WTC11 (cell line): ENCODE measurements at regions not wholly inside any gene's neighbourhood (a gene's known extent, or its start where the extent isn't known, plus 50 kb on each side); places are given as distances from the start of the nearest gene placed in this dataset.

Experiments used
- ATAC-seq: fragments of 200-7000 bp; cut with Tn5 transposase; 2 replicates; pipeline ENCODE4 v1.10.0; 2021; ENCODE audit warnings: mild to moderate bottlenecking, moderate library complexity
- CTCF ChIA-PET: fragments of 300-600 bp; sonication (Branson Sonifier 250); formaldehyde crosslinking; loops from one replicate; lab custom pipeline; 2021; ENCODE audit warnings: antibody characterized with exemption; lab: Charles Lee
- POLR2A ChIA-PET: fragments of 350-600 bp; sonication (Branson Sonifier 250); formaldehyde crosslinking; loops from one replicate; lab custom pipeline; 2021; ENCODE audit warnings: antibody characterized with exemption; lab: Charles Lee
- DNase-seq: peaks from one replicate; pipeline ENCODE4 v3.0.0; 2021; ENCODE audit warnings: low spot score
- H3K27ac Mint-ChIP-seq: 2 replicates; pipeline ENCODE4 v1.8.0; 2021; ENCODE audit warnings: mixed read lengths
- H3K27me3 Mint-ChIP-seq: 2 replicates; pipeline ENCODE4 v1.8.0; 2021; ENCODE audit warnings: low read depth, mild to moderate bottlenecking, moderate library complexity, mixed read lengths
- H3K36me3 Mint-ChIP-seq: 2 replicates; pipeline ENCODE4 v1.8.0; 2021; ENCODE audit warnings: mixed read lengths
- H3K4me1 Mint-ChIP-seq: 2 replicates; pipeline ENCODE4 v1.8.0; 2022; ENCODE audit warnings: mixed read lengths
- H3K4me3 Mint-ChIP-seq: 2 replicates; pipeline ENCODE4 v1.8.0; 2021; ENCODE audit warnings: mild to moderate bottlenecking, moderate library complexity, mixed read lengths
- H3K9me3 Mint-ChIP-seq: 2 replicates; pipeline ENCODE4 v1.8.0; 2021; ENCODE audit warnings: mixed read lengths
- AR ChIP-seq: fragments of 250-450 bp; sonication (Bioruptor Pico); IDR thresholded peaks from 2 replicates; pipeline ENCODE4 v1.9.0; 2021; ENCODE audit warnings: mild to moderate bottlenecking
- CTCF ChIP-seq: fragments of 200-600 bp; IDR thresholded peaks from 2 replicates; pipeline ENCODE4 v1.8.0; 2022; ENCODE audit warnings: antibody characterized with exemption
- EMX1 ChIP-seq: fragments of 250-450 bp; sonication (Bioruptor Pico); IDR thresholded peaks from 2 replicates; pipeline ENCODE4 v1.8.0; 2021; ENCODE audit warnings: mild to moderate bottlenecking
- ESRRA ChIP-seq: sonication (generic); formaldehyde crosslinking; IDR thresholded peaks from 2 replicates; pipeline ENCODE4 v1.8.1; 2022; ENCODE audit warnings: mild to moderate bottlenecking, missing genetic modification reagents, borderline replicate concordance
- ETV6 ChIP-seq: sonication (generic); formaldehyde crosslinking; IDR thresholded peaks from 2 replicates; pipeline ENCODE4 v1.8.1; 2022; ENCODE audit warnings: mild to moderate bottlenecking, missing genetic modification reagents
- FOXK1 ChIP-seq: sonication (generic); formaldehyde crosslinking; IDR thresholded peaks from 2 replicates; pipeline ENCODE4 v1.8.0; 2022; ENCODE audit warnings: mild to moderate bottlenecking, moderate library complexity, missing genetic modification reagents
- GTF2I ChIP-seq: fragments of 250-450 bp; sonication (Bioruptor Pico); conservative IDR thresholded peaks from 2 replicates; pipeline ENCODE4 v1.4.0; 2021; ENCODE audit warnings: mild to moderate bottlenecking
- HMGA2 ChIP-seq: fragments of 250-450 bp; sonication (Bioruptor Pico); IDR thresholded peaks from 2 replicates; pipeline ENCODE4 v1.4.0; 2021; ENCODE audit warnings: mild to moderate bottlenecking, moderate library complexity
- IRF2 ChIP-seq: sonication (generic); formaldehyde crosslinking; IDR thresholded peaks from 2 replicates; pipeline ENCODE4 v1.8.0; 2022; ENCODE audit warnings: low read depth, missing genetic modification reagents, borderline replicate concordance
- KAT7 ChIP-seq: sonication (generic); formaldehyde crosslinking; IDR thresholded peaks from 2 replicates; pipeline ENCODE4 v1.8.1; 2023; ENCODE audit warnings: missing genetic modification reagents, mild to moderate bottlenecking, borderline replicate concordance
- MYBL2 ChIP-seq: sonication (generic); formaldehyde crosslinking; IDR thresholded peaks from 2 replicates; pipeline ENCODE4 v1.8.1; 2023; ENCODE audit warnings: mild to moderate bottlenecking, moderate library complexity, missing genetic modification reagents
- NR1H2 ChIP-seq: sonication (generic); formaldehyde crosslinking; IDR thresholded peaks from 2 replicates; pipeline ENCODE4 v1.9.0; 2021; ENCODE audit warnings: mild to moderate bottlenecking, moderate library complexity, missing genetic modification reagents
- NR3C1 ChIP-seq: sonication (generic); formaldehyde crosslinking; conservative IDR thresholded peaks from 2 replicates; pipeline ENCODE4 v1.8.1; 2023; ENCODE audit warnings: low read depth, mild to moderate bottlenecking, missing genetic modification reagents
- PREB ChIP-seq: sonication (generic); formaldehyde crosslinking; IDR thresholded peaks from 2 replicates; pipeline ENCODE4 v1.8.1; 2022; ENCODE audit warnings: mild to moderate bottlenecking, missing genetic modification reagents, moderate library complexity, borderline replicate concordance
- PRRX2 ChIP-seq: fragments of 250-450 bp; sonication (Bioruptor Pico); IDR thresholded peaks from 2 replicates; pipeline ENCODE4 v1.8.0; 2021; ENCODE audit warnings: mild to moderate bottlenecking
- RORB ChIP-seq: fragments of 250-450 bp; sonication (Bioruptor Pico); IDR thresholded peaks from 2 replicates; pipeline ENCODE4 v1.9.0; 2021; ENCODE audit warnings: mild to moderate bottlenecking
- SP1 ChIP-seq: sonication (generic); formaldehyde crosslinking; conservative IDR thresholded peaks from 2 replicates; pipeline ENCODE4 v1.8.1; 2022; ENCODE audit warnings: missing genetic modification reagents
- ZBTB21 ChIP-seq: sonication (generic); formaldehyde crosslinking; IDR thresholded peaks from 2 replicates; pipeline ENCODE4 v1.8.1; 2023; ENCODE audit warnings: mild to moderate bottlenecking, missing genetic modification reagents, borderline replicate concordance
- ZBTB43 ChIP-seq: sonication (generic); formaldehyde crosslinking; IDR thresholded peaks from 2 replicates; pipeline ENCODE4 v1.8.1; 2023; ENCODE audit warnings: mild to moderate bottlenecking, missing genetic modification reagents
- ZNF396 ChIP-seq: fragments of 250-450 bp; sonication (Bioruptor Pico); IDR thresholded peaks from 2 replicates; pipeline ENCODE4 v1.8.0; 2021; ENCODE audit warnings: mild to moderate bottlenecking, moderate library complexity, borderline replicate concordance
- TF ChIP-seq, protein P1 (sequence below): sonication (generic); formaldehyde crosslinking; IDR thresholded peaks from 2 replicates; pipeline ENCODE4 v1.8.0; 2022; ENCODE audit warnings: mild to moderate bottlenecking, missing genetic modification reagents
- TF ChIP-seq, protein P2 (sequence below): fragments of 250-450 bp; sonication (Bioruptor Pico); IDR thresholded peaks from 2 replicates; pipeline ENCODE4 v1.9.0; 2021; ENCODE audit warnings: mild to moderate bottlenecking, borderline replicate concordance
- TF ChIP-seq, protein P3 (sequence below): fragments of 250-450 bp; sonication (Bioruptor Pico); IDR thresholded peaks from 2 replicates; pipeline ENCODE4 v1.9.0; 2021; ENCODE audit warnings: moderate library complexity, mild to moderate bottlenecking, inconsistent platforms, borderline replicate concordance

DNA sequence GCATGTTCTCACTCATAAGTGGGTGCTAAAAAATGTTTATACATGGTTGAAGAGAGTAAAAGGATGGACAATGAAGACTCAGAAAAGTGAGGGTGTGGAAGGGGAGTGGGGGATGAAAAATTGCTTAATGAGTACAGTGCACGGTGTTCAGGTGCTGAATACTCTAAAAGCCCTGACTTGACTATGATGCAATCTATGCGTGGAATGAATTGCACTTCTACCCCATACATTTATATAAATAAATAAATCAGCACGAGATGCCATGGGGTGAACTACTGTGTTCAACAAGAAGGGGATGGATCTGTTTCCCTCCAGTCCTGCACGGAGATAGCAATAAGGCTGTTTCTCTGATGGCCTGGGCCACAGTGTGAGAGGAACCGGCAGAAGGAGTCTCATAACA lies 254.3 kb upstream of the LYZL1 start (continued):
- TF ChIP-seq SP1 (CRISPR knock-in tag) (no peak), ZBTB21 (CRISPR knock-in tag) (no peak), ETV6 (CRISPR knock-in tag) (no peak)
- TF ChIP-seq, protein P1, sequence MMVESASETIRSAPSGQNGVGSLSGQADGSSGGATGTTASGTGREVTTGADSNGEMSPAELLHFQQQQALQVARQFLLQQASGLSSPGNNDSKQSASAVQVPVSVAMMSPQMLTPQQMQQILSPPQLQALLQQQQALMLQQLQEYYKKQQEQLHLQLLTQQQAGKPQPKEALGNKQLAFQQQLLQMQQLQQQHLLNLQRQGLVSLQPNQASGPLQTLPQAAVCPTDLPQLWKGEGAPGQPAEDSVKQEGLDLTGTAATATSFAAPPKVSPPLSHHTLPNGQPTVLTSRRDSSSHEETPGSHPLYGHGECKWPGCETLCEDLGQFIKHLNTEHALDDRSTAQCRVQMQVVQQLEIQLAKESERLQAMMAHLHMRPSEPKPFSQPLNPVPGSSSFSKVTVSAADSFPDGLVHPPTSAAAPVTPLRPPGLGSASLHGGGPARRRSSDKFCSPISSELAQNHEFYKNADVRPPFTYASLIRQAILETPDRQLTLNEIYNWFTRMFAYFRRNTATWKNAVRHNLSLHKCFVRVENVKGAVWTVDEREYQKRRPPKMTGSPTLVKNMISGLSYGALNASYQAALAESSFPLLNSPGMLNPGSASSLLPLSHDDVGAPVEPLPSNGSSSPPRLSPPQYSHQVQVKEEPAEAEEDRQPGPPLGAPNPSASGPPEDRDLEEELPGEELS (CRISPR knock-in tag) = no peak
- TF ChIP-seq, all 79 proteins: peak for 0

GRCh38 chr10:29035721-29036120 lies 253.1 kb upstream of the LYZL1 start:
- no peak for ATAC-seq
- ChIA-PET POLR2A (no interaction called here), CTCF (no interaction called here)
- TF ChIP-seq KAT7 (no peak), IRF2 (no peak), ESRRA (CRISPR knock-in tag) (no peak), ZBTB43 (CRISPR knock-in tag) (no peak), EMX1 (CRISPR knock-in tag) (no peak), ZNF396 (CRISPR knock-in tag) (no peak), NR3C1 (CRISPR knock-in tag) (no peak), HMGA2 (CRISPR knock-in tag) (no peak), AR (CRISPR knock-in tag) (no peak), PRRX2 (CRISPR knock-in tag) (no peak), ETV6 (CRISPR knock-in tag) (no peak), FOXK1 (CRISPR knock-in tag) (no peak), GTF2I (CRISPR knock-in tag) (no peak), RORB (CRISPR knock-in tag) (no peak), CTCF (no peak), MYBL2 (CRISPR knock-in tag) (no peak), NR1H2 (CRISPR knock-in tag) (no peak), PREB (CRISPR knock-in tag) (no peak)
- TF ChIP-seq, protein P2, sequence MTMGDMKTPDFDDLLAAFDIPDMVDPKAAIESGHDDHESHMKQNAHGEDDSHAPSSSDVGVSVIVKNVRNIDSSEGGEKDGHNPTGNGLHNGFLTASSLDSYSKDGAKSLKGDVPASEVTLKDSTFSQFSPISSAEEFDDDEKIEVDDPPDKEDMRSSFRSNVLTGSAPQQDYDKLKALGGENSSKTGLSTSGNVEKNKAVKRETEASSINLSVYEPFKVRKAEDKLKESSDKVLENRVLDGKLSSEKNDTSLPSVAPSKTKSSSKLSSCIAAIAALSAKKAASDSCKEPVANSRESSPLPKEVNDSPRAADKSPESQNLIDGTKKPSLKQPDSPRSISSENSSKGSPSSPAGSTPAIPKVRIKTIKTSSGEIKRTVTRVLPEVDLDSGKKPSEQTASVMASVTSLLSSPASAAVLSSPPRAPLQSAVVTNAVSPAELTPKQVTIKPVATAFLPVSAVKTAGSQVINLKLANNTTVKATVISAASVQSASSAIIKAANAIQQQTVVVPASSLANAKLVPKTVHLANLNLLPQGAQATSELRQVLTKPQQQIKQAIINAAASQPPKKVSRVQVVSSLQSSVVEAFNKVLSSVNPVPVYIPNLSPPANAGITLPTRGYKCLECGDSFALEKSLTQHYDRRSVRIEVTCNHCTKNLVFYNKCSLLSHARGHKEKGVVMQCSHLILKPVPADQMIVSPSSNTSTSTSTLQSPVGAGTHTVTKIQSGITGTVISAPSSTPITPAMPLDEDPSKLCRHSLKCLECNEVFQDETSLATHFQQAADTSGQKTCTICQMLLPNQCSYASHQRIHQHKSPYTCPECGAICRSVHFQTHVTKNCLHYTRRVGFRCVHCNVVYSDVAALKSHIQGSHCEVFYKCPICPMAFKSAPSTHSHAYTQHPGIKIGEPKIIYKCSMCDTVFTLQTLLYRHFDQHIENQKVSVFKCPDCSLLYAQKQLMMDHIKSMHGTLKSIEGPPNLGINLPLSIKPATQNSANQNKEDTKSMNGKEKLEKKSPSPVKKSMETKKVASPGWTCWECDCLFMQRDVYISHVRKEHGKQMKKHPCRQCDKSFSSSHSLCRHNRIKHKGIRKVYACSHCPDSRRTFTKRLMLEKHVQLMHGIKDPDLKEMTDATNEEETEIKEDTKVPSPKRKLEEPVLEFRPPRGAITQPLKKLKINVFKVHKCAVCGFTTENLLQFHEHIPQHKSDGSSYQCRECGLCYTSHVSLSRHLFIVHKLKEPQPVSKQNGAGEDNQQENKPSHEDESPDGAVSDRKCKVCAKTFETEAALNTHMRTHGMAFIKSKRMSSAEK (CRISPR knock-in tag) = no peak
- TF ChIP-seq, protein P3, sequence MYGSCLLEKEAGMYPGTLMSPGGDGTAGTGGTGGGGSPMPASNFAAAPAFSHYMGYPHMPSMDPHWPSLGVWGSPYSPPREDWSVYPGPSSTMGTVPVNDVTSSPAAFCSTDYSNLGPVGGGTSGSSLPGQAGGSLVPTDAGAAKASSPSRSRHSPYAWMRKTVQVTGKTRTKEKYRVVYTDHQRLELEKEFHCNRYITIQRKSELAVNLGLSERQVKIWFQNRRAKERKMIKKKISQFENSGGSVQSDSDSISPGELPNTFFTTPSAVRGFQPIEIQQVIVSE (CRISPR knock-in tag) = no peak
- Mint-ChIP-seq H3K27ac (no peak overlapping the region), H3K4me1 (no peaks in the 10 kb centered on the region), H3K36me3 (peaks cover 10% of the 10 kb centered on the region), H3K27me3 (peaks cover 2% of the 10 kb centered on the region), H3K4me3 (no peak overlapping the region), H3K9me3 (peaks cover 21% of the 10 kb centered on the region)
- DNase-seq = no peak
